Mesothelial cell of epicardium (in vitro differentiated cells): ENCODE measurements at regions not wholly inside any gene's neighbourhood (a gene's known extent, or its start where the extent isn't known, plus 50 kb on each side); places are given as distances from the start of the nearest gene placed in this dataset.

ENCODE experiments used
- DNase-seq, 2 experiments: peaks; one replicate each; pipeline ENCODE4 v3.0.0; 2021; ENCODE audit warnings: low spot score in 2 of 2; ENCODE audit not compliant: unreplicated experiment in 2 of 2
- H3K27ac Mint-ChIP-seq: 2 replicates; pipeline ENCODE4 v1.8.0; 2021; ENCODE audit warnings: mixed read lengths
- H3K27me3 Mint-ChIP-seq: 2 replicates; pipeline ENCODE4 v1.8.0; 2021; ENCODE audit warnings: low read depth, mixed read lengths
- H3K36me3 Mint-ChIP-seq: 2 replicates; pipeline ENCODE4 v1.8.0; 2021; ENCODE audit warnings: mixed read lengths
- H3K4me1 Mint-ChIP-seq: 2 replicates; pipeline ENCODE4 v1.8.0; 2021; ENCODE audit warnings: mixed read lengths
- H3K4me3 Mint-ChIP-seq: 2 replicates; pipeline ENCODE4 v1.8.0; 2021; ENCODE audit warnings: mild to moderate bottlenecking, moderate library complexity, mixed read lengths
- H3K9me3 Mint-ChIP-seq: 2 replicates; pipeline ENCODE4 v1.8.0; 2021; ENCODE audit warnings: mixed read lengths
- CTCF ChIP-seq: fragments of 200-600 bp; sonication (generic); IDR thresholded peaks from one replicate; pipeline ENCODE4 v1.5.0; 2021; ENCODE audit warnings: antibody characterized with exemption; ENCODE audit not compliant: unreplicated experiment

- Mint-ChIP-seq H3K36me3 (no peaks in the 10 kb centered on the region), H3K4me1 (peaks cover 9% of the 10 kb centered on the region), H3K27me3 (peaks cover 2% of the 10 kb centered on the region), H3K4me3 (no peak overlapping the region), H3K27ac (no peak overlapping the region), H3K9me3 (no peaks in the 10 kb centered on the region)
- TF ChIP-seq CTCF = no peak
- DNase-seq = no peak
These were observed 105.6 kb upstream of the MB21D2 start for GRCh38 chr3:193023218-193023617.

GRCh38 chr3:193028258-193028657, 110.6 kb upstream of the MB21D2 start:
- H3K4me3 Mint-ChIP-seq = no peak overlapping the region
- no peak for DNase-seq
- H3K27ac Mint-ChIP-seq = no peak overlapping the region
- no peaks in the 10 kb centered on the region for H3K36me3 Mint-ChIP-seq
- peaks cover 2% of the 10 kb centered on the region for H3K27me3 Mint-ChIP-seq
- H3K4me1 Mint-ChIP-seq = peaks cover 7% of the 10 kb centered on the region
- no peaks in the 10 kb centered on the region for H3K9me3 Mint-ChIP-seq
- no peak for TF ChIP-seq CTCF

- Mint-ChIP-seq H3K27ac (no peak overlapping the region), H3K9me3 (no peaks in the 10 kb centered on the region), H3K4me1 (no peaks in the 10 kb centered on the region), H3K36me3 (no peaks in the 10 kb centered on the region), H3K4me3 (no peak overlapping the region), H3K27me3 (peaks cover 2% of the 10 kb centered on the region)
- TF ChIP-seq CTCF = no peak
- no peak for DNase-seq
These were observed 112.1 kb upstream of the MB21D2 start for GRCh38 chr3:193029800-193030199.

GRCh38 chr3:193030276-193030675, 112.6 kb upstream of the MB21D2 start:
- no peaks in the 10 kb centered on the region for H3K9me3 Mint-ChIP-seq
- TF ChIP-seq CTCF = no peak
- no peak overlapping the region for H3K4me3 Mint-ChIP-seq
- no peaks in the 10 kb centered on the region for H3K36me3 Mint-ChIP-seq
- no peak overlapping the region for H3K27ac Mint-ChIP-seq
- no peak for DNase-seq
- H3K4me1 Mint-ChIP-seq = no peaks in the 10 kb centered on the region
- peaks cover 2% of the 10 kb centered on the region for H3K27me3 Mint-ChIP-seq

GRCh38 chr3:193031911-193032310, 114.3 kb upstream of the MB21D2 start:
- H3K27ac Mint-ChIP-seq = no peak overlapping the region
- peaks cover 2% of the 10 kb centered on the region for H3K27me3 Mint-ChIP-seq

More at GRCh38 chr3:193031911-193032310, 114.3 kb upstream of the MB21D2 start:
- Mint-ChIP-seq H3K4me3 (no peak overlapping the region), H3K4me1 (no peaks in the 10 kb centered on the region), H3K9me3 (peaks cover 2% of the 10 kb centered on the region), H3K36me3 (no peaks in the 10 kb centered on the region)
- no peak for DNase-seq
- no peak for TF ChIP-seq CTCF
